Liver (tissue), 8 donors: ENCODE measurements at regions not wholly inside any gene's neighbourhood (a gene's known extent, or its start where the extent isn't known, plus 50 kb on each side); places are given as distances from the start of the nearest gene placed in this dataset.

Experiments
- DNase-seq: peaks from one replicate; pipeline ENCODE4 v3.0.0-alpha.2; 2017; ENCODE audit warnings: low spot score
- H3K27ac ChIP-seq, 2 donors: one replicate each; pipeline ENCODE4 v1.7.0; 2013; ENCODE audit warnings: inconsistent platforms in 2 of 2, low read length in 2 of 2, control low read depth in 1 of 2, low read depth in 1 of 2, mild to moderate bottlenecking in 1 of 2
- H3K27me3 ChIP-seq, 4 donors: one replicate each; pipeline versions ENCODE4 v1.6.1 to v1.7.0; 2013; ENCODE audit warnings: low read length in 3 of 4, inconsistent platforms in 1 of 4, mild to moderate bottlenecking in 1 of 4, moderate library complexity in 1 of 4; ENCODE audit not compliant: control insufficient read depth in 4 of 4, insufficient read depth in 4 of 4
- H3K36me3 ChIP-seq, 4 donors: one replicate each; pipeline versions ENCODE4 v1.6.1 to v1.7.0; 2013; ENCODE audit warnings: low read length in 3 of 4, mild to moderate bottlenecking in 3 of 4, low read depth in 1 of 4, moderate library complexity in 1 of 4; ENCODE audit not compliant: control insufficient read depth in 4 of 4, insufficient read depth in 3 of 4
- H3K4me1 ChIP-seq, 4 donors: one replicate each; pipeline versions ENCODE4 v1.6.1 to v1.7.0; 2013; ENCODE audit warnings: low read length in 3 of 4, mild to moderate bottlenecking in 3 of 4, moderate library complexity in 1 of 4; ENCODE audit not compliant: control insufficient read depth in 4 of 4, insufficient read depth in 4 of 4
- H3K4me3 ChIP-seq, 3 donors: one replicate each; pipeline versions ENCODE4 v1.6.1 to v1.7.0; 2013; ENCODE audit warnings: low read length in 3 of 3, control low read depth in 1 of 3, low read depth in 1 of 3, mild to moderate bottlenecking in 1 of 3
- H3K9ac ChIP-seq, 2 donors: one replicate each; pipeline ENCODE4 v1.7.0; 2013; ENCODE audit warnings: low read length in 2 of 2, mild to moderate bottlenecking in 2 of 2, moderate library complexity in 2 of 2, control low read depth in 1 of 2, low read depth in 1 of 2
- H3K9me3 ChIP-seq, 4 donors: one replicate each; pipeline versions ENCODE4 v1.6.1 to v1.7.0; 2013; ENCODE audit warnings: low read length in 3 of 4; ENCODE audit not compliant: control insufficient read depth in 4 of 4
- ATF3 ChIP-seq: IDR thresholded peaks from 2 replicates; pipeline ENCODE4 v1.6.1; 2016; ENCODE audit warnings: antibody characterized with exemption
- FOXA1 ChIP-seq: IDR thresholded peaks from 2 replicates; pipeline ENCODE4 v1.6.1; 2016; ENCODE audit warnings: antibody characterized with exemption
- FOXA2 ChIP-seq: IDR thresholded peaks from 2 replicates; pipeline ENCODE4 v1.6.1; 2016; ENCODE audit warnings: antibody characterized with exemption
- GABPA ChIP-seq, 2 donors: IDR thresholded peaks in 1 of 2; conservative IDR thresholded peaks in 1 of 2; 2 replicates each; pipeline ENCODE4 v1.6.1; 2016; ENCODE audit warnings: antibody characterized with exemption in 2 of 2, mild to moderate bottlenecking in 1 of 2, moderate library complexity in 1 of 2
- HNF4G ChIP-seq: IDR thresholded peaks from 2 replicates; pipeline ENCODE4 v1.6.1; 2016; ENCODE audit warnings: antibody characterized with exemption
- JUND ChIP-seq, 2 donors: IDR thresholded peaks; 2 replicates each; pipeline ENCODE4 v1.6.1; 2016; ENCODE audit warnings: antibody characterized with exemption in 2 of 2
- MAX ChIP-seq: IDR thresholded peaks from 2 replicates; pipeline ENCODE4 v1.6.1; 2016; ENCODE audit warnings: antibody characterized with exemption
- NR2F2 ChIP-seq: IDR thresholded peaks from 2 replicates; pipeline ENCODE4 v1.6.1; 2016; ENCODE audit warnings: antibody characterized with exemption
- RAD21 ChIP-seq, 2 donors: IDR thresholded peaks; 2 replicates each; pipeline ENCODE4 v1.6.1; 2016; ENCODE audit warnings: antibody characterized with exemption in 2 of 2, mild to moderate bottlenecking in 2 of 2
- RXRA ChIP-seq, 2 donors: IDR thresholded peaks; 2 replicates each; pipeline ENCODE4 v1.6.1; 2017 to 2018; ENCODE audit warnings: antibody characterized with exemption in 2 of 2, mild to moderate bottlenecking in 1 of 2
- SP1 ChIP-seq: IDR thresholded peaks from 2 replicates; pipeline ENCODE4 v1.6.1; 2018; ENCODE audit warnings: antibody characterized with exemption, mild to moderate bottlenecking
- WGBS: extraction: QIAGEN DNeasy Blood & Tissue Kit; methylation state at CpG from one replicate; pipeline ENCODE4 v1.1.7; 2013; 5-methylcytosine and 5-hydroxymethylcytosine counted together
- TF ChIP-seq, protein P1 (sequence below): IDR thresholded peaks from 2 replicates; pipeline ENCODE4 v1.6.1; 2016; ENCODE audit warnings: antibody characterized with exemption, mild to moderate bottlenecking
- TF ChIP-seq, protein P2 (sequence below): IDR thresholded peaks from 2 replicates; pipeline ENCODE4 v1.6.1; 2016; ENCODE audit warnings: antibody characterized with exemption
- TF ChIP-seq, protein P3 (sequence below): fragments of 150-350 bp; IDR thresholded peaks from 2 replicates; pipeline ENCODE4 v1.5.1; 2017; ENCODE audit warnings: improper control_type of control experiment, low read depth, low read length; ENCODE audit not compliant: missing input control
- donor health status: healthy.
- donor health status: healthy.
- donor health status: healthy.
- donor health status: healthy.
- donor health status: healthy.

DNA sequence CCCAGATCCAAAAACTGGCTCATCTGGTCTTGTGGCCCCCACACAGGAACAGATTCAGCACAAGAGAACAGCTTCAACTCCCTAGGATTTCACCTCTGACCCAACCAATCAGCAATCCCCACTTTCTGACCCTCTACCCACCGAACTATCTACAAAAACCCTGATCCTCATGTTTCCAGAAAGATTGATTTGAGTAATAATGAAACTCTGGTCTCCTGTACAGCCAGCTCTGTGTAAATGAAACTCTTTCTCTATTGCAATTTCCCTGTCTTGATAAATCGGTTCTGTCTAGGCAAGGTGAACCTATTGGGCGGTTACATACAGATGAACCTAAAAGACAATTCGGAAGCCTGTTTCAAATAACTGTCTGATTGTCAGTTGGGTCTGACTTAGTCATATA is 847.6 kb upstream of the ALCAM start:
- no peak for TF ChIP-seq GABPA (IDR thresholded peaks at IDR 0.05 in 1 of 2, conservative IDR thresholded peaks at IDR 0.05 in 1 of 2)
- TF ChIP-seq FOXA2 = no peak
- TF ChIP-seq ATF3 = no peak
- no peak for TF ChIP-seq MAX
- TF ChIP-seq HNF4G = no peak
- no peak for TF ChIP-seq RXRA (IDR thresholded peaks at IDR 0.05)
- TF ChIP-seq RAD21 (IDR thresholded peaks at IDR 0.05) = no peak
- TF ChIP-seq, protein P1, sequence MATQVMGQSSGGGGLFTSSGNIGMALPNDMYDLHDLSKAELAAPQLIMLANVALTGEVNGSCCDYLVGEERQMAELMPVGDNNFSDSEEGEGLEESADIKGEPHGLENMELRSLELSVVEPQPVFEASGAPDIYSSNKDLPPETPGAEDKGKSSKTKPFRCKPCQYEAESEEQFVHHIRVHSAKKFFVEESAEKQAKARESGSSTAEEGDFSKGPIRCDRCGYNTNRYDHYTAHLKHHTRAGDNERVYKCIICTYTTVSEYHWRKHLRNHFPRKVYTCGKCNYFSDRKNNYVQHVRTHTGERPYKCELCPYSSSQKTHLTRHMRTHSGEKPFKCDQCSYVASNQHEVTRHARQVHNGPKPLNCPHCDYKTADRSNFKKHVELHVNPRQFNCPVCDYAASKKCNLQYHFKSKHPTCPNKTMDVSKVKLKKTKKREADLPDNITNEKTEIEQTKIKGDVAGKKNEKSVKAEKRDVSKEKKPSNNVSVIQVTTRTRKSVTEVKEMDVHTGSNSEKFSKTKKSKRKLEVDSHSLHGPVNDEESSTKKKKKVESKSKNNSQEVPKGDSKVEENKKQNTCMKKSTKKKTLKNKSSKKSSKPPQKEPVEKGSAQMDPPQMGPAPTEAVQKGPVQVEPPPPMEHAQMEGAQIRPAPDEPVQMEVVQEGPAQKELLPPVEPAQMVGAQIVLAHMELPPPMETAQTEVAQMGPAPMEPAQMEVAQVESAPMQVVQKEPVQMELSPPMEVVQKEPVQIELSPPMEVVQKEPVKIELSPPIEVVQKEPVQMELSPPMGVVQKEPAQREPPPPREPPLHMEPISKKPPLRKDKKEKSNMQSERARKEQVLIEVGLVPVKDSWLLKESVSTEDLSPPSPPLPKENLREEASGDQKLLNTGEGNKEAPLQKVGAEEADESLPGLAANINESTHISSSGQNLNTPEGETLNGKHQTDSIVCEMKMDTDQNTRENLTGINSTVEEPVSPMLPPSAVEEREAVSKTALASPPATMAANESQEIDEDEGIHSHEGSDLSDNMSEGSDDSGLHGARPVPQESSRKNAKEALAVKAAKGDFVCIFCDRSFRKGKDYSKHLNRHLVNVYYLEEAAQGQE = no peak
- no peak for TF ChIP-seq JUND (IDR thresholded peaks at IDR 0.05)
- TF ChIP-seq NR2F2 = no peak
- TF ChIP-seq SP1 = no peak
- Histone ChIP-seq H3K27ac (no peak overlapping the region), H3K4me3 (no peak overlapping the region), H3K9me3 (no peaks in the 10 kb centered on the region), H3K36me3 (no peaks in the 10 kb centered on the region), H3K9ac (no peak overlapping the region), H3K4me1 (no peaks in the 10 kb centered on the region), H3K27me3 (no peaks in the 10 kb centered on the region)
- no peak for DNase-seq
- 45% methylated on average over 4 of the region's 4 CpGs for WGBS

- DNase-seq = no peak
- Histone ChIP-seq H3K36me3 (no peaks in the 10 kb centered on the region), H3K4me3 (no peak overlapping the region), H3K27me3 (no peaks in the 10 kb centered on the region), H3K4me1 (no peaks in the 10 kb centered on the region), H3K27ac (no peak overlapping the region), H3K9ac (no peak overlapping the region), H3K9me3 (no peaks in the 10 kb centered on the region)
- TF ChIP-seq ATF3 = no peak
- no peak for TF ChIP-seq MAX
- no peak for TF ChIP-seq FOXA1
- no peak for TF ChIP-seq NR2F2
- TF ChIP-seq, protein P2, sequence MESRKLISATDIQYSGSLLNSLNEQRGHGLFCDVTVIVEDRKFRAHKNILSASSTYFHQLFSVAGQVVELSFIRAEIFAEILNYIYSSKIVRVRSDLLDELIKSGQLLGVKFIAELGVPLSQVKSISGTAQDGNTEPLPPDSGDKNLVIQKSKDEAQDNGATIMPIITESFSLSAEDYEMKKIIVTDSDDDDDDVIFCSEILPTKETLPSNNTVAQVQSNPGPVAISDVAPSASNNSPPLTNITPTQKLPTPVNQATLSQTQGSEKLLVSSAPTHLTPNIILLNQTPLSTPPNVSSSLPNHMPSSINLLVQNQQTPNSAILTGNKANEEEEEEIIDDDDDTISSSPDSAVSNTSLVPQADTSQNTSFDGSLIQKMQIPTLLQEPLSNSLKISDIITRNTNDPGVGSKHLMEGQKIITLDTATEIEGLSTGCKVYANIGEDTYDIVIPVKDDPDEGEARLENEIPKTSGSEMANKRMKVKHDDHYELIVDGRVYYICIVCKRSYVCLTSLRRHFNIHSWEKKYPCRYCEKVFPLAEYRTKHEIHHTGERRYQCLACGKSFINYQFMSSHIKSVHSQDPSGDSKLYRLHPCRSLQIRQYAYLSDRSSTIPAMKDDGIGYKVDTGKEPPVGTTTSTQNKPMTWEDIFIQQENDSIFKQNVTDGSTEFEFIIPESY = no peak
- TF ChIP-seq, protein P3, sequence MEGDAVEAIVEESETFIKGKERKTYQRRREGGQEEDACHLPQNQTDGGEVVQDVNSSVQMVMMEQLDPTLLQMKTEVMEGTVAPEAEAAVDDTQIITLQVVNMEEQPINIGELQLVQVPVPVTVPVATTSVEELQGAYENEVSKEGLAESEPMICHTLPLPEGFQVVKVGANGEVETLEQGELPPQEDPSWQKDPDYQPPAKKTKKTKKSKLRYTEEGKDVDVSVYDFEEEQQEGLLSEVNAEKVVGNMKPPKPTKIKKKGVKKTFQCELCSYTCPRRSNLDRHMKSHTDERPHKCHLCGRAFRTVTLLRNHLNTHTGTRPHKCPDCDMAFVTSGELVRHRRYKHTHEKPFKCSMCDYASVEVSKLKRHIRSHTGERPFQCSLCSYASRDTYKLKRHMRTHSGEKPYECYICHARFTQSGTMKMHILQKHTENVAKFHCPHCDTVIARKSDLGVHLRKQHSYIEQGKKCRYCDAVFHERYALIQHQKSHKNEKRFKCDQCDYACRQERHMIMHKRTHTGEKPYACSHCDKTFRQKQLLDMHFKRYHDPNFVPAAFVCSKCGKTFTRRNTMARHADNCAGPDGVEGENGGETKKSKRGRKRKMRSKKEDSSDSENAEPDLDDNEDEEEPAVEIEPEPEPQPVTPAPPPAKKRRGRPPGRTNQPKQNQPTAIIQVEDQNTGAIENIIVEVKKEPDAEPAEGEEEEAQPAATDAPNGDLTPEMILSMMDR = no peak
- WGBS = 50% methylated on average over 4 of the region's 4 CpGs
Measured at GRCh38 chr3:104519468-104520227, 847.1 kb upstream of the ALCAM start.
